ENCODE measurements at regions not wholly inside any gene's neighbourhood (a gene's known extent, or its start where the extent isn't known, plus 50 kb on each side); places are given as distances from the start of the nearest gene placed in this dataset.
"Not testable (repeated sequence)": the region's sequence is repeated elsewhere in the genome, so short reads cannot be mapped to it uniquely, and the experiment has no call there.

DNA sequence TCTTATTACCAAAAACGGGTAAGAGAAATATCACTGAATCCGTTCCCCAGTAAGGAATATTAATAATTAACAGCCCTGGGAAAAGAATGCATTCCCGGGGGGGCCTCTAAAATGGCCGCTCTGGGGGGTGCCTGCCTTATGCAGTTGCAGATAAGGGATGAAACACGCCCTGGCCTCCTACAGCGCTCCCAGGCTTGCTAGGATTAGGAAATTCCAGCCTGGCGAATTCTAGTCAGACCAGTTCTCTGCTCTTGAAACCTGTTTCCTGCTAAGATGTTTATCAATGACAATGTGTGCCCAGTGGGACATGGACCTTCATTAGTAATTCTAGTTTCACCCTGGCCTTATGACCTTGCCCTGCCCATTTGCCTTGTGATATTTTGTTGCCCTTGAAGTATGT, 76.1 kb upstream of the CRIM1 start:
- TF ChIP-seq, protein P1, sequence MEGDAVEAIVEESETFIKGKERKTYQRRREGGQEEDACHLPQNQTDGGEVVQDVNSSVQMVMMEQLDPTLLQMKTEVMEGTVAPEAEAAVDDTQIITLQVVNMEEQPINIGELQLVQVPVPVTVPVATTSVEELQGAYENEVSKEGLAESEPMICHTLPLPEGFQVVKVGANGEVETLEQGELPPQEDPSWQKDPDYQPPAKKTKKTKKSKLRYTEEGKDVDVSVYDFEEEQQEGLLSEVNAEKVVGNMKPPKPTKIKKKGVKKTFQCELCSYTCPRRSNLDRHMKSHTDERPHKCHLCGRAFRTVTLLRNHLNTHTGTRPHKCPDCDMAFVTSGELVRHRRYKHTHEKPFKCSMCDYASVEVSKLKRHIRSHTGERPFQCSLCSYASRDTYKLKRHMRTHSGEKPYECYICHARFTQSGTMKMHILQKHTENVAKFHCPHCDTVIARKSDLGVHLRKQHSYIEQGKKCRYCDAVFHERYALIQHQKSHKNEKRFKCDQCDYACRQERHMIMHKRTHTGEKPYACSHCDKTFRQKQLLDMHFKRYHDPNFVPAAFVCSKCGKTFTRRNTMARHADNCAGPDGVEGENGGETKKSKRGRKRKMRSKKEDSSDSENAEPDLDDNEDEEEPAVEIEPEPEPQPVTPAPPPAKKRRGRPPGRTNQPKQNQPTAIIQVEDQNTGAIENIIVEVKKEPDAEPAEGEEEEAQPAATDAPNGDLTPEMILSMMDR (IDR thresholded peaks at IDR 0.05; ENCODE audit: insufficient read depth, low read depth, low read length): not testable (repeated sequence)
- TF ChIP-seq EZH2 (IDR thresholded peaks at IDR 0.05; ENCODE audit: insufficient read depth, low read length): not testable (repeated sequence)
